DMS53 (cell line): ENCODE measurements at regions not wholly inside any gene's neighbourhood (a gene's known extent, or its start where the extent isn't known, plus 50 kb on each side); places are given as distances from the start of the nearest gene placed in this dataset.
"Not testable (repeated sequence)": the region's sequence is repeated elsewhere in the genome, so short reads cannot be mapped to it uniquely, and the experiment has no call there.

Experiments used
- DNase-seq: peaks from one replicate; lab custom pipeline; 2025; lab: John Stamatoyannopoulos, UW

GRCh38 chr2:64879745-64880144, 109.5 kb upstream of the SLC1A4 start:
- DNase-seq: no peak

GRCh38 chr2:64880193-64880951, 108.8 kb upstream of the SLC1A4 start:
- DNase-seq: no peak

- no peak for DNase-seq
Observed at GRCh38 chr2:64881037-64881492, 108.1 kb upstream of the SLC1A4 start.

DNA sequence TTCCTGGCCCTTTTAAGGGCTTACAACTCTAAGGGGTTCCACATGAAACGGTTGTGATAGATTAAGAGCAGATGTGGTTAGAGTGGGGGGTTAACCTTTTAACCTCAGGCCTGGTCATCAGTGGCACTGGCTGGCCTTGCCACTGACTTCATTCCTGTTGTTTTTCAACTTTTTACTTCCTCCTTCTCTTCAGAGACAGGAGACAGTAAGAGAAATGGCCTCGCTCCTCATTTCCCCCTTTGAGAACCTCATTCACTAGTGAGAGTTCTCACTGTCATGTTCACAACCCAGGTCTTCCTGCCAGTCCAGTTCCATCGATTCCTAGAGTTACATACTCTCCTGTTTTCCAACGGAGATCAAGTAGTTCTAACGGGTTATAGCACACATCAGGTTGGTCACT, 101.6 kb upstream of the SLC1A4 start:
- no peak for DNase-seq

DNA sequence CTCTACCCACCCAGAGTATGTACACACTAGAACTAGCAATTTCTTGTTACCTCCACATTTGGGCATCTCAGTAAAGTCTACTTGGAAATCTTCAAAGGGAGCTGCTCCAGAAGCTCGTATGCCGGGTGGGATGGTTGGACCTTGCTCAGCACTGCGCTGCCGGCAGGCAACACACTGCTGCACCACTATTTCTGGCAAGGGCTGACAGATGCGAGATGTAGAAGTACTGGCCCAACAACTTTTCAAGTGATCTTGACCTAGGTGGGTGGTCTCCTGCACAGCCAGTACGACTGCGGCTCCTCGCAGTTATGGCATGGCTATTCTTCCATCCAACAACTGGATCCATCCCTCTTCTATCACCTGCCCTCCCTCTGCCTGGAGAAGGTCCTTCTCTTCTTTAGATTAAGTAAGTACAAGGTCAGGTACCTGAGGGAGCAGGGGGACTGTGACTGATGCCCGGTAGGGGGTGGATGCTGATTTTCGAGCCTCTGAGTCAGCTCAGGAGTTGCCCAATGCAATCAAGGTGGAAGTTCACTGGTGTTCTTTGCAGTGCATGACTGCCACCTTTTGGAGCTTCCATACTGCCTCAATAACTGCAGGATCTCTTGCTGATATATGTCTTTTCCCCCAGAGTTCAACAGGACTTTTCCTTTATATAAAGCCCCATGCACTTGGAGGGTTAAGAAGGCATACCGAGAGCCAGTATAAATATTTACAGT, 100.4 kb upstream of the SLC1A4 start:
- peak; percentile 41 for DNase-seq

- DNase-seq: no peak
Observed at GRCh38 chr2:64889803-64890202, 99.4 kb upstream of the SLC1A4 start.

- DNase-seq: not testable (repeated sequence)
Observed at GRCh38 chr2:64896572-64896971, 92.6 kb upstream of the SLC1A4 start.

GRCh38 chr2:64899081-64899865, 89.9 kb upstream of the SLC1A4 start:
- no peak for DNase-seq

DNA sequence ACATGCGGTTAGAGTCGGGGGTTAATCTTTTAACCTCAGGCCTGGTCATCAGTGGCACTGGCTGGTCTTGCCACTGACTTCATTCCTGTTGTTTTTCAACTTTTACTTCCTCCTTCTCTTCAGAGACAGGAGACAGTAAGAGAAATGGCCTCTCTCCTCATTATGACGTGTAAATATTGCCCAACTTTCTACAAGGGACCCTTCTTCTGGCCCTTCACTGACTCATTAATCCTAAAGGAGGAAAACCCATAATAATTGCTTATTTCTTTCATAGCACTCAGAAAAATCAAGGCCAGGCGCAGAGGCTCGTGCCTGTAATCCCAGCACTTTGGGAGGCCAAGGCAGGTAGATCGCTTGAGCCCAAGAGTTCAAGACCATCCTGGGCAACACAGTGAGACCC, 89.3 kb upstream of the SLC1A4 start:
- DNase-seq: not testable (repeated sequence)

- no peak for DNase-seq
Observed at GRCh38 chr2:64904413-64905329, 84.5 kb upstream of the SLC1A4 start.

GRCh38 chr2:64905338-64906024, 83.7 kb upstream of the SLC1A4 start:
- DNase-seq: no peak

- DNase-seq: peak; percentile 44
Observed at GRCh38 chr2:64906853-64907536, 82.2 kb upstream of the SLC1A4 start.

DNA sequence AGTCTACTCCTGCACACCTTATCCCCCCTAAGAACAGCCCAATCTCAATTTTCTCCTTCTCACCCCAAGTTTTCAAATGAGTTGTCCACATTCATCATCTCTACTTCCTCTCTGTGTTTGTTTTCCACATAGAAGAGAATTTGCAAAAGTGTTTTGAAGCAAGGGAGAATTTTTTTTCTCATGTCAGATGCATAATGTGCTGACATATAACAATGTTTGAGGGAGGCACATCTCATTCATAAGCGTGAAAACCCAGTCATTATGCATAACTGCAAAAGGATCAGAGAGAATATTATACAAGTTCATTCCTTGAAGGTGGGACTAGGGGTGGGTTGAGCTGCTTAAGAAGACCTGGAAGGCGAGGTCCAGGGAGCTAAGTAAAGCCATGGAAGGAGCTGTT, 80.8 kb upstream of the SLC1A4 start:
- DNase-seq: no peak

DNA sequence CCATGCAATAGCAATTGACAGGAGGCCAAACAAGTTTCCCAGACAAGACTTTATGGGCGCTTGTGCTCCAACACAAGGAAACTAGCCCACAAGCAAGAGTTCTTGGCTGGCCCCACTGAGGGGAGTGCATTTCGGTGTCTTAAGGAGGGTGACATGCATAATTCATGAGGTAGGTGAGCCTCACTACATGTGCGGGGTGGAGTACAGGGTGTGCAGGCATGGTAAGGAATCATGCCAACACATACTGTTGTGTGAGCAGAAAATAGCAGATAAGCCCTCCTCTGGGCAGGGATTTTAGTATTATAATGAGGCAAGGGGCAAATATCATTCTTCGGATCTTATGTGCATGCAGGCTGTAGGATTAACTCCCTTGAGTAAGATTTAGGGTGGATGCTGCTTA, 78.7 kb upstream of the SLC1A4 start:
- no peak for DNase-seq

- DNase-seq: no peak
Observed at GRCh38 chr2:64910972-64911433, 78.2 kb upstream of the SLC1A4 start.

GRCh38 chr2:64913357-64913869, 75.8 kb upstream of the SLC1A4 start:
- DNase-seq: peak; percentile 90

DNA sequence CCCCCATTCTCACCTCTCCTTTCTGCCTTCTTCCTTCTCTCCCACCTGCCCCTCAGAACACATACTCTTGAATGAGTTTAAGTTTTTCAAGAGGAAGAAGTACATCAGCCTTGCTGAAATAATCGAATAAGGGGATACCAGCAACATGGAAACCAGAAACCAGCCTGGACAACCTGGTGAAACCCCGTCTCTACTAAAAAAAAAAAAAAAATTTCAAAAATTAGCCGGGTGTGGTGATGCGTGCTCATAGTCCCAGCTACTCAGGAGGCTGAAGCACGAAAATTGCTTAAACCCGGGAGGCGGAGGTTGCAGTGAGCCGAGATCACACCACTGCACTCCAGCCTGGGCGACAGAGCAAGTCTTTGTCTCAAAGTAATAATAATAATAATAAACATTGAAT, 75.0 kb upstream of the SLC1A4 start:
- DNase-seq: no peak

DNA sequence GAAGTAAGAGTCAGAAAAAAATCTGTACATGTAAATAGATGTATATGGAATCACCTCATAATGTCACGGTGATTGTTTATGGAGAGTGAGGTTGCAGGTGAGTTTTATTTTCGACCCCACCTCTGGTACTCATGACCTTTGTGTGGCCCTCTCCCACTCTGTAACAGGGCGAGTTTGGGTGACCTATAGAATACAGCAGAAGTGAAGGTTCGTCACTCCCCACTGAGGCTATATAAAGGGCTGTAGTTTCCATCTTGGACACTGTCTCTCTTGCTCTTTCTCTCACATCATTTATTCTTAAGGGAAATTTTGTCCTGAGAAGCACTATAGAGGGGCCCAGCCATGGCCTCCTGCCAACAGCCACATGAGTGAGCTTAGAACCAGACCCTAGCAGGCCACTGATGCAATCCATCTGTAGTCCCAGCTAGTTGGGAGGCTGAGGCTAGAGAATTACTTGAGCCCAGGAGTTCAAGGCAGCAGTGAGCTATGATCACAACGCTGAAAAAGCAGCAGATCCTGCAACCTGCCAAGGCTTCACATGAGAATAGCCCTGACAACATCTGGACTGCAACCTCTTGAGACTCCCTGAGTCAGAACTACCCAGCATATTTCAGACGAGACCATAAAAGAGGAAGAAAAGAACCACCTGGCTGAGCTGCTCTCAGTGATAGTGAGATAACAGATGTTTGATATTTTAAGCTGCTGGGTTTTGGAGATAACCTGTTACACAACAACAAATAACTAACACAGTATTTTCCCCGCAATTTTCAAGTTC, 74.3 kb upstream of the SLC1A4 start:
- DNase-seq: peak; percentile 8

GRCh38 chr2:64915510-64915900, 73.7 kb upstream of the SLC1A4 start:
- DNase-seq: no peak
